ENCODE measurements at regions not wholly inside any gene's neighbourhood (a gene's known extent, or its start where the extent isn't known, plus 50 kb on each side); places are given as distances from the start of the nearest gene placed in this dataset.

DNA sequence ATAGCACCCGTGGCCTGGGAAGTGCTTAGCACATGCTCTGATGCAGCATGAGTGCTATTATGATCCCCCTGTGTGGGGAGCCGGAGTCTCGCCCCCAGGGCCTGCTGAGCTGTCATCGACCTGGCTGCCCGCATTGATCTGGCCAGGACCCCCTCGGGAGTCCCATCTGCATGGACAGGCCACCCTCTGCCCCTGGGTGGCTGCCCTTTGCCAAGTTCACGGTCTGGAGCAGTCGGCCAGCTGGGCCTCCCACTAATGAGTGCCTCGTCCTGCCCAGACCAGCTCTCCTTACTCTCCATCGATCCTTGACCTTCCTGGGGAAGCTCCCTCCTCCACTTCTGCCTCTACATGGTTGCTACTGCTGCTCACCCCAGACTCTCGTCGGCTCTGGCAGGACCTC, 121.8 kb upstream of the RUNX3 start:
- TF ChIP-seq, protein P1, sequence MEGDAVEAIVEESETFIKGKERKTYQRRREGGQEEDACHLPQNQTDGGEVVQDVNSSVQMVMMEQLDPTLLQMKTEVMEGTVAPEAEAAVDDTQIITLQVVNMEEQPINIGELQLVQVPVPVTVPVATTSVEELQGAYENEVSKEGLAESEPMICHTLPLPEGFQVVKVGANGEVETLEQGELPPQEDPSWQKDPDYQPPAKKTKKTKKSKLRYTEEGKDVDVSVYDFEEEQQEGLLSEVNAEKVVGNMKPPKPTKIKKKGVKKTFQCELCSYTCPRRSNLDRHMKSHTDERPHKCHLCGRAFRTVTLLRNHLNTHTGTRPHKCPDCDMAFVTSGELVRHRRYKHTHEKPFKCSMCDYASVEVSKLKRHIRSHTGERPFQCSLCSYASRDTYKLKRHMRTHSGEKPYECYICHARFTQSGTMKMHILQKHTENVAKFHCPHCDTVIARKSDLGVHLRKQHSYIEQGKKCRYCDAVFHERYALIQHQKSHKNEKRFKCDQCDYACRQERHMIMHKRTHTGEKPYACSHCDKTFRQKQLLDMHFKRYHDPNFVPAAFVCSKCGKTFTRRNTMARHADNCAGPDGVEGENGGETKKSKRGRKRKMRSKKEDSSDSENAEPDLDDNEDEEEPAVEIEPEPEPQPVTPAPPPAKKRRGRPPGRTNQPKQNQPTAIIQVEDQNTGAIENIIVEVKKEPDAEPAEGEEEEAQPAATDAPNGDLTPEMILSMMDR (conservative IDR thresholded peaks at IDR 0.05 in 1 of 2, IDR thresholded peaks at IDR 0.05 in 1 of 2; ENCODE audit: low read depth in 1 of 2, low read length in 2 of 2), result no peak
- TF ChIP-seq EZH2 (IDR thresholded peaks at IDR 0.05; ENCODE audit: low read length, missing control alignments), result no peak
